ENCODE measurements at regions not wholly inside any gene's neighbourhood (a gene's known extent, or its start where the extent isn't known, plus 50 kb on each side); places are given as distances from the start of the nearest gene placed in this dataset.

- TF ChIP-seq CTCF (IDR thresholded peaks at IDR 0.05) = no peak
- no peak for TF ChIP-seq POLR2AphosphoS5 (IDR thresholded peaks at IDR 0.05; ENCODE audit: insufficient read depth in 1 of 2, low read depth in 1 of 2)
- no peak for TF ChIP-seq POLR2A (IDR thresholded peaks at IDR 0.05)
Observed at GRCh38 chr11:115556984-115557383, 52.8 kb upstream of the CADM1 start.
